Stimulated activated CD4-positive, alpha-beta T cell treated with anti-CD3 and anti-CD28 coated beads, Interleukin-12 subunit alpha, Interleukin-12 subunit beta, amount 100 ng/mL, for 48 hours (primary cell): ENCODE measurements at regions not wholly inside any gene's neighbourhood (a gene's known extent, or its start where the extent isn't known, plus 50 kb on each side); places are given as distances from the start of the nearest gene placed in this dataset.

Source experiments
- DNase-seq, 3 donors: peaks; one replicate each; pipeline ENCODE4 v3.0.0-alpha.2; 2020; ENCODE audit warnings: low read depth in 2 of 3, low spot score in 1 of 3

GRCh38 chr2:150625303-150625702 lies 137.8 kb upstream of the RND3 start:
- no peak for DNase-seq

- no peak for DNase-seq
Measured at GRCh38 chr2:150624001-150624401, 136.5 kb upstream of the RND3 start.

- DNase-seq: no peak
Measured at GRCh38 chr2:150621526-150622213, 134.2 kb upstream of the RND3 start.

GRCh38 chr2:150620855-150621254 lies 133.4 kb upstream of the RND3 start:
- DNase-seq: no peak

GRCh38 chr2:150620416-150620815 lies 132.9 kb upstream of the RND3 start:
- DNase-seq: no peak

GRCh38 chr2:150619607-150620330 lies 132.3 kb upstream of the RND3 start:
- no peak for DNase-seq

- DNase-seq: no peak
Measured at GRCh38 chr2:150618245-150618895, 130.9 kb upstream of the RND3 start.

- no peak for DNase-seq
Measured at GRCh38 chr2:150617351-150617978, 130.0 kb upstream of the RND3 start.

GRCh38 chr2:150612957-150613710 lies 125.7 kb upstream of the RND3 start:
- no peak for DNase-seq

GRCh38 chr2:150610670-150611279 lies 123.3 kb upstream of the RND3 start:
- no peak for DNase-seq

- DNase-seq: no peak
Measured at GRCh38 chr2:150609831-150610582, 122.5 kb upstream of the RND3 start.

GRCh38 chr2:150608341-150608740 lies 120.9 kb upstream of the RND3 start:
- no peak for DNase-seq

GRCh38 chr2:150607390-150607811 lies 119.9 kb upstream of the RND3 start:
- no peak for DNase-seq

GRCh38 chr2:150606380-150607060 lies 119.1 kb upstream of the RND3 start:
- no peak for DNase-seq

GRCh38 chr2:150605664-150606063 lies 118.2 kb upstream of the RND3 start:
- DNase-seq: no peak

- DNase-seq: no peak
Measured at GRCh38 chr2:150601280-150602038, 114.0 kb upstream of the RND3 start.

- no peak for DNase-seq
Measured at GRCh38 chr2:150599889-150600288, 112.4 kb upstream of the RND3 start.

GRCh38 chr2:150598383-150598782 lies 110.9 kb upstream of the RND3 start:
- DNase-seq: no peak
